ENCODE measurements at regions not wholly inside any gene's neighbourhood (a gene's known extent, or its start where the extent isn't known, plus 50 kb on each side); places are given as distances from the start of the nearest gene placed in this dataset.

- TF ChIP-seq EZH2 (IDR thresholded peaks at IDR 0.05; ENCODE audit: insufficient read depth, poor library complexity, severe bottlenecking): no peak
- no peak for TF ChIP-seq EZH2phosphoT487 (IDR thresholded peaks at IDR 0.05; ENCODE audit: insufficient read depth, low read depth)
These were observed 118.5 kb upstream of the RIOK3 start for GRCh38 chr18:23334569-23334968.
